ENCODE measurements at regions not wholly inside any gene's neighbourhood (a gene's known extent, or its start where the extent isn't known, plus 50 kb on each side); places are given as distances from the start of the nearest gene placed in this dataset.

- TF ChIP-seq, protein P1, sequence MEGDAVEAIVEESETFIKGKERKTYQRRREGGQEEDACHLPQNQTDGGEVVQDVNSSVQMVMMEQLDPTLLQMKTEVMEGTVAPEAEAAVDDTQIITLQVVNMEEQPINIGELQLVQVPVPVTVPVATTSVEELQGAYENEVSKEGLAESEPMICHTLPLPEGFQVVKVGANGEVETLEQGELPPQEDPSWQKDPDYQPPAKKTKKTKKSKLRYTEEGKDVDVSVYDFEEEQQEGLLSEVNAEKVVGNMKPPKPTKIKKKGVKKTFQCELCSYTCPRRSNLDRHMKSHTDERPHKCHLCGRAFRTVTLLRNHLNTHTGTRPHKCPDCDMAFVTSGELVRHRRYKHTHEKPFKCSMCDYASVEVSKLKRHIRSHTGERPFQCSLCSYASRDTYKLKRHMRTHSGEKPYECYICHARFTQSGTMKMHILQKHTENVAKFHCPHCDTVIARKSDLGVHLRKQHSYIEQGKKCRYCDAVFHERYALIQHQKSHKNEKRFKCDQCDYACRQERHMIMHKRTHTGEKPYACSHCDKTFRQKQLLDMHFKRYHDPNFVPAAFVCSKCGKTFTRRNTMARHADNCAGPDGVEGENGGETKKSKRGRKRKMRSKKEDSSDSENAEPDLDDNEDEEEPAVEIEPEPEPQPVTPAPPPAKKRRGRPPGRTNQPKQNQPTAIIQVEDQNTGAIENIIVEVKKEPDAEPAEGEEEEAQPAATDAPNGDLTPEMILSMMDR (IDR thresholded peaks at IDR 0.05; ENCODE audit: insufficient read depth, low read length, poor library complexity, severe bottlenecking): no peak
- no peak overlapping the region for H3K4me3 ChIP-seq (replicated peaks; ENCODE audit: low read depth, low read length)
- H3K27me3 ChIP-seq (replicated peaks; ENCODE audit: control insufficient read depth, insufficient read depth, low read length): no peaks in the 10 kb centered on the region; the same call in none of the 2 replicates
- H3K36me3 ChIP-seq (ENCODE audit: control insufficient read depth, insufficient read depth, low read length): no peaks in the 10 kb centered on the region
- no peak for DNase-seq (ENCODE audit: extremely low read depth, insufficient read length)
Observed at GRCh38 chr5:115022303-115022702, 147.4 kb downstream of the TRIM36 start.

- Histone ChIP-seq H3K27me3 (replicated peaks; ENCODE audit: control insufficient read depth, insufficient read depth, low read length) (no peaks in the 10 kb centered on the region; the same call in 1 of the 2 replicates), H3K4me3 (replicated peaks; ENCODE audit: low read depth, low read length) (no peak overlapping the region), H3K36me3 (ENCODE audit: control insufficient read depth, insufficient read depth, low read length) (no peaks in the 10 kb centered on the region)
- no peak for DNase-seq (ENCODE audit: extremely low read depth, insufficient read length)
- TF ChIP-seq, protein P1 (IDR thresholded peaks at IDR 0.05; ENCODE audit: insufficient read depth, low read length, poor library complexity, severe bottlenecking): no peak
Observed at GRCh38 chr5:115016646-115017045, 153.1 kb downstream of the TRIM36 start.

DNA sequence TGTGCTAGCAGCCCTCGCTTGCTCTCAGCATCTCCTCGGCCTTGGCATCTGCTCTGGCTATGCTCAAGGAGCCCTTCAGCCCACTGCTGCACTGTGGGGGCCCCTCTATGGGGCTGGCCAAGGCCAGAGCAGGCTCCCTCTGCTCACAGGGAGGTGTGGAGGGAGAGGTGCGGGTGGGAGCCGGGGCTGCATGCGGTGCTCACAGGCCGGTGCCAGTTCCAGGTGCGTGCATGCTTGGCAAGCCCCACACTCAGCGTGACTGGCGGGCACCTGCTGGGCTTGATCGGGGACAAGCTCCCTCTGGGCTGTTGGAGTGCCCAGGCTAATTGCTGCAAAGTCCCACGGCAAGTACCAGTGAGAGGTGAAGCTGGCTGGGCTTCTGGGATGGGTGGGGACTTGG, 170.5 kb downstream of the TRIM36 start:
- Histone ChIP-seq H3K4me3 (replicated peaks; ENCODE audit: low read depth, low read length) (no peak overlapping the region), H3K36me3 (ENCODE audit: control insufficient read depth, insufficient read depth, low read length) (no peaks in the 10 kb centered on the region), H3K27me3 (replicated peaks; ENCODE audit: control insufficient read depth, insufficient read depth, low read length) (no peaks in the 10 kb centered on the region)
- peak; percentile 9 for DNase-seq (ENCODE audit: extremely low read depth, insufficient read length)
- TF ChIP-seq, protein P1 (IDR thresholded peaks at IDR 0.05; ENCODE audit: insufficient read depth, low read length, poor library complexity, severe bottlenecking): no peak

- no peak for DNase-seq (ENCODE audit: extremely low read depth, insufficient read length)
- TF ChIP-seq, protein P1 (IDR thresholded peaks at IDR 0.05; ENCODE audit: insufficient read depth, low read length, poor library complexity, severe bottlenecking): no peak
- no peaks in the 10 kb centered on the region for H3K27me3 ChIP-seq (replicated peaks; ENCODE audit: control insufficient read depth, insufficient read depth, low read length)
- no peaks in the 10 kb centered on the region for H3K36me3 ChIP-seq (ENCODE audit: control insufficient read depth, insufficient read depth, low read length)
- H3K4me3 ChIP-seq (replicated peaks; ENCODE audit: low read depth, low read length): no peak overlapping the region
Observed at GRCh38 chr5:114989512-114989911, 180.2 kb downstream of the TRIM36 start.

GRCh38 chr5:114988096-114988495, 181.6 kb downstream of the TRIM36 start:
- Histone ChIP-seq H3K27me3 (replicated peaks; ENCODE audit: control insufficient read depth, insufficient read depth, low read length) (no peaks in the 10 kb centered on the region), H3K4me3 (replicated peaks; ENCODE audit: low read depth, low read length) (no peak overlapping the region), H3K36me3 (ENCODE audit: control insufficient read depth, insufficient read depth, low read length) (no peaks in the 10 kb centered on the region)
- TF ChIP-seq, protein P1 (IDR thresholded peaks at IDR 0.05; ENCODE audit: insufficient read depth, low read length, poor library complexity, severe bottlenecking): no peak
- DNase-seq (ENCODE audit: extremely low read depth, insufficient read length): no peak

- H3K4me3 ChIP-seq (replicated peaks; ENCODE audit: low read depth, low read length): no peak overlapping the region
- no peak for DNase-seq (ENCODE audit: extremely low read depth, insufficient read length)
- TF ChIP-seq, protein P1 (IDR thresholded peaks at IDR 0.05; ENCODE audit: insufficient read depth, low read length, poor library complexity, severe bottlenecking): no peak
- H3K36me3 ChIP-seq (ENCODE audit: control insufficient read depth, insufficient read depth, low read length): no peaks in the 10 kb centered on the region
- H3K27me3 ChIP-seq (replicated peaks; ENCODE audit: control insufficient read depth, insufficient read depth, low read length): no peaks in the 10 kb centered on the region
Observed at GRCh38 chr5:114984796-114985195, 184.9 kb downstream of the TRIM36 start.
